ENCODE measurements at regions not wholly inside any gene's neighbourhood (a gene's known extent, or its start where the extent isn't known, plus 50 kb on each side); places are given as distances from the start of the nearest gene placed in this dataset.
A peak's percentile ranks its signal among the peaks of the same experiment; 100 is the strongest.
"Not testable (repeated sequence)": the region's sequence is repeated elsewhere in the genome, so short reads cannot be mapped to it uniquely, and the experiment has no call there.

DNA sequence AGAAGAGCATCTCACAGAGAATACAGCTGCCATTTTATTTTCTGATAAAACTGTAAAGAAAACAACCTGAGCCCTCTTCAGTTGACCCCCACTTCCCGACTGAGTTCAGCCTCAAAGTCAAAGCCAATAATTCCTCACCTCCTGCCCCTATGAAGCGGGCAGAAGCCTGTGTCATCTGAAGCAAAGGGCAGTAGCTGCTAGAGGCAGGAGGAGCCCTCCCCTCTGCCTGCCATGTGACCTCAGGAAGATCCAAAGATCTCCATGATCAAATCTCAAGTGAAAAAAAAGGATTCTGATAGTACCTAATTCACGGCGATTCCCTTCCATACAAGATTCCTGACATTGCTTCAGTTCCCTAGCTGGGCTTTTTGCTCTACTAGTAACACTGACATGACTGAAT is 223.1 kb upstream of the CAND1 start:
- no peak for DNase-seq

DNA sequence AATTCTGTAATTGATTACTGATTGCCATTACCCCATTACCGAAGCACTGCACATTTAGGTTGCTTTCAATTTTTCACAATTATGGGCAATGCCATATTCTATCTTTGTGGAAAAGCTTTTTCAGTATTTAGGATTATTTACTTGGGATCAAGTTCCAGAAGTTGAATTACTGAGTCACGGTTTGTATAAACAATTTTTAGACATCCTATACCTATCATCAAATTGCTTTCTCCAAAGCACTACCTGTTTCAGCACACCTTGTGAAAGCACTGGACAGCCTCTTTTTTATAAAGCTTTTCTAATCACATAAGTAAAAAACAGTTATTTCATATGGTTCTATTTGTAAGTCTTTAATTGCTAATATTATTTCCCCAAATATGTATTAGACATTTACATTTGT is 221.5 kb upstream of the CAND1 start:
- no peak for DNase-seq

DNA sequence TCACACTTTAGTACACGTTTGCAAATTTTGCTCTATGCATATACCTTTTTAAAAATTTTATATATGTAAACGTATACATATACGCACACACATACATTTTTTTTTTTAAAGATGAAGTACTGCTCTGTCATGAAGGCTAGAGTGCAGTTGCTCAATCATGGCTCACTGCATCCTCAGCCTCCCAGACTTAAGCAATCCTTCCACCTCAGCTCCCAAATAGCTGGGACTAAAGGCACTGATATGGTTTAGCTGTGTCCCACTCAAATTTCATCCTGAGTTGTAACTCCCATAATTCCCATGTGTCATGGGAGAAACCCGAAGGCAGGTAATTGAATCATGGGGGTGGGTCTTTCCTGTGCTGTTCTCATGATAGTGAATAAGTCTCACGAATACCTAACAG is 220.8 kb upstream of the CAND1 start:
- no peak for DNase-seq

DNA sequence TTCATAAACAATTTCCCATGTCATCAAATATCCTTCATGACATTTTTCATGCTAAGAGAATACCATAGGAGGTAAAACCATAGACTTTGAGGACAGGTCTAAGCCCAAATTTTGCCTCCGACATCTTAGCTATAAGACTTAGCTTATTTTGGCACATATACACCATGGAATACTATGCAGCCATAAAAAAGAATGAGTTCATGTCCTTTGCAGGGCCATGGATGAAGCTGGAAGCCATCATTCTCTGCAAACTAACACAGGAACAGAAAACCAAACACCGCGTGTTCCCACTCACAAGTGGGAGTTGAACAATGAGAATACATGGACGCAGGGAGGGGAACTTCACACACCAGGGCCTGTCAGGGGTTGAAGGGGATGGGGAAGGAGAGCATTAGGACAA is 220.0 kb upstream of the CAND1 start:
- not testable (repeated sequence) for DNase-seq

DNA sequence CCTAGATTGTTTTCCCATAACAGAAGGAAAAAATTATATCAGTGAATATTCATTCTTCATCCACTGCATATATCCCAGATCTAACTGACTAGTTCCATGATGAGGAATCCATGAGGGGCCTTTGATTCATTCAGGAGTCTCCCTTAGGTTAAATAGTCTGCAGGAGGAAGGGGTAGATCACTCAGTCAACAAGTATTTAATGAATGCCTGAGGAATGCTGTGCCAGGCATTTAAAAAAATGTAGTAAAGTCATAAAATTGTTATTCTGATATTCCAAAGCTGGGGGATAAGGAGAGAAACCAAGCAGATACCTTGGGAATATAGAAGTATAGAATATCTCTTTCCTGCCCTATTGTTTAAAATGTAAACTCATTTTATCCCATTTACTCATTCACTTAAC is 216.2 kb upstream of the CAND1 start:
- DNase-seq: peak; percentile 82

DNA sequence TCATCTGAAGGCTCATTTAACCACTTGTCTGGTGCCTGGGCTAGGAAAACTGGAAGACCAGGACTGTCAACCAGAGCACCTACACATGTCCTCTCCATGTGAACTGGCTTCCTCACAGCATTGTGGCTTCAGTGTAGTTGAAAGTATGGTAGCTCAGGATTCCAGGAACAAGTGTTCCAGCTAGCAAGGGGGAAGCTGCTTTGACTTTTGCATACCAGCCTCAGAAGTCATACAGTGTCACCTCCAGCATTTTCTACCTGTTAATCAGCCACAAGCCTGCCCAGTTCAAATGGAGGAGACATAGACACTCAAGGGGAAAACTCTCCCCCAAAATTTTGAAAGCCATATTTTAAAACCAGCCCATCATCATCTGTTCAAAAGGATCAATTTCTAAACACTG is 212.8 kb upstream of the CAND1 start:
- no peak for DNase-seq

DNA sequence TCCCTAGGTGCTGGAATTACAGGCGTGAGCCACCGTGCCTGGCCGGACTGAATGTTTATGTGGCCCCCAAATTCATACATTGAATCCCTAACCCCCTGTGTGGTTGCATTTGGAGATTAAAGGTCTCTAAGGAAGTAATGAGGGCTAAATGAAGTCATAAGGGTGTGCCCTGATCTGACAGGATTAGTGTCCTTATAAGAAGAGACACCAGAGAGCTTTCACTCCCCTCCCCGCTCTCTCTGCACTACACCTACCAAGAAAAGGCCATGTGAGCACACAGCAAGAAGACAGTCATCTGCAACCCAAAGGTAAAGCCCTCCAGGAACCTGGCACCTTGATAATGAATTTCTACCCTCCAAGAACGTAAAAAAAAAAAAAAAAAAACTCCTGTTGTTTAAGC is 212.1 kb upstream of the CAND1 start:
- no peak for DNase-seq

DNA sequence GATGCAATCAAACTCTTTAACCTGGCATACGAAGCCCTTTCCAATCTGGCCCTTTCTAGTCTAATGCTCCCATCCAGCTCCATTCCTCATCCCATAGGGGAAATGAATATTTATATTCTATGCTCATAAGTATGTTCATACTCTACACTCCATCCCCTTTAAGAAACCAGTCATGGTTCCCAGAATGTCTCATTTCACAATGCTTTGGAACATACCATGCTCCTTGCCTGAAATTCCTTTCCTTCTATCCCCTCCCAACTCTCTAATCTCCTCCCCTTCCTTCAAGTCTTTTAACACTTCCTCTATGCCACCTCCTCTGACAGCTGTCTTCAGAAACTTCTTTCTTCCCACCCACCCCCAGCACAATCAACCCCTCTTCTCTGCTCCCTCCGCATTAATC is 207.0 kb upstream of the CAND1 start:
- DNase-seq: no peak

DNA sequence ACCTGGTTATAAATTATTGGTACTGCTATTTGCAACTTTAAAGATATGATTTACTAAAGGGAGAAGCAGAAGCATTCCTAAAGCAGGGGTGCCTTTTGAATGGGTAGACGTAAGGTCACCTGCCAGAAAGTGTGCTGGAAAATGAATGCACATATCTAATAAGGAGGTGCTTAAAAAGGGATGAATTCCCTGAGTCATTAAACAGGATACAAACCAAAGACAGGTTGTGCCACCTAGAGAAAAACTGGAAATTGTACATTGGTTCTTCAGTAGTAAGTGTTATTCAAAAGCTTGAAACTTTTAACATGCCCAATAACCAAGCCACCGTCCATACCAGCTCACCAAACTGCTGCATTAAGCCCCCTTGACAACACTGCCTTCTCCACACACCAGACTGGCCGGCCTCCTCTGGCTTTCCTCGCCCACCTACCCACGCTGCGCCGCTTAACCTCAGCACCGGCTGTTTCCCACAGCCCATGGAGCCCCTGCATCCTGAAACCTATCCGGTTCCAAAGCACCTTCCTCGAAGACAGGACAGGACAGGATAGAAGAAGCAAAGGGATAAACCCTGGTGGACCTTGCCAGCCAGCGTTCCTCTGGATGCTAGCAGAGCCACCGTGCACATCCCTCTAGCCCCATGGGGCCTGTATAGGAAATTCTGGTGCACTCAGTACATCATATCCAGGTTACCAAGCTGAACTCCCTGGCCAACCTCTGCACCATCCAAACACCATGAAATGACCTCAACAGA is 201.5 kb upstream of the CAND1 start:
- no peak for DNase-seq

DNA sequence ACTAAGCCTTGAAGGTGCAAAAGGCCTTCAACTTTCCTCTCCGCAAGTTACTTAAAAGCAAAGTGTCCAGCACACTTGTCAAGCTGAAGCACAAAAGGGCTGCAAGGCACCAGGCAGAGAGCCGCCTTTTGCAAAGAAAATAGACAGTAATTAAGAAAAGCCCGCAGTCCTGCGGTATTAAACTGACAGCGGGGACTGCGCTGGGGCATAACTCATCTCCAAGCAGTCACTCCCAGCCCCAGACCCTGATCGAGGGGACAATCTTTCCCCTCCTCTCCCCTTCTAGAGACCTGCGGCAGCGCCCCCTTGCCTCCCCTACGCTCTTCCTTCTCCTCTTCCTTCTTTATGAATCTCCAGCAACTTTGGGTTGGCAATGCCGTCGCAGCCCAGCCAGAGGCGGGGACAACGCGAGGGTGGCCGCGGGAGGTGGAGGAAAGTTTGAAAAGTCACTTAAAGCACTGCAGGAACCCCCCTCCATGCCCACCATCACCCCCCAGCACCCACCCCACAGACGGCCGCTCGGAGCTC is 200.9 kb upstream of the CAND1 start:
- peak; percentile 12 for DNase-seq

DNA sequence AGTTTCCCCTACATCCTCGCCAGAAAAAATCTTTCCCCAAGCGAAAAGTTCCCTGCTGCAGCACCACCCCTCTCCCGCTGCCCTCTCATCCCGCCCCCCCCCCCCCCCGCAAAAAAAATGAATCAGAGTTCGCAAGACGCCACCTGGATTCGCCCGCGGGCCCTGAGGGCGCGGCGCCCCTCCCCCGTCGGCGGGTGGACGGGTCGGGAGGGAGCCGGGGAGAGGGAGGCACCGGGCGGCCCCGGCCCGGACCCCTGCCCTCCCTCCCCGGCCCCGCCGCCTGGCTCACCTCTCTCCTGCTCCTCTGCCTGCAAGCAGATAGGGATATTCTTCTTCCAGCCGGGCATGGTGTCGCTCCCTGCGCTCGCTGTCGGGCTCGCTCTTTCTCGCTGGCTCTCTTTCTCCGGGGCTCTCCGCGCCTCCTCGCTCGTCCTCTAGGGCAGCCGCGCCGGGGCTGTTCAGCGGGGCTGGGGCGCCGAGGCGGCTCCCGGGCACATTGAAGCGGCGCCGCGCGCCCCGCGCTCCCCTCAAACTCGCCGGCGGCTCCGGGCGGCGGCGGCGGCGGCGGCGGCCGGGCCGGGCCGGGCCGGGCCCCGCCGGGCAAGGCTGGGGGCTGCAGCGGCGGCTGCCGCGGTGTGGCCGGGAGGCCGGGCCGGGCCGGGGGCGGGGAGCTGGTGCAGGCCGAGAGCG is 200.3 kb upstream of the CAND1 start:
- peak; percentile 59 for DNase-seq

DNA sequence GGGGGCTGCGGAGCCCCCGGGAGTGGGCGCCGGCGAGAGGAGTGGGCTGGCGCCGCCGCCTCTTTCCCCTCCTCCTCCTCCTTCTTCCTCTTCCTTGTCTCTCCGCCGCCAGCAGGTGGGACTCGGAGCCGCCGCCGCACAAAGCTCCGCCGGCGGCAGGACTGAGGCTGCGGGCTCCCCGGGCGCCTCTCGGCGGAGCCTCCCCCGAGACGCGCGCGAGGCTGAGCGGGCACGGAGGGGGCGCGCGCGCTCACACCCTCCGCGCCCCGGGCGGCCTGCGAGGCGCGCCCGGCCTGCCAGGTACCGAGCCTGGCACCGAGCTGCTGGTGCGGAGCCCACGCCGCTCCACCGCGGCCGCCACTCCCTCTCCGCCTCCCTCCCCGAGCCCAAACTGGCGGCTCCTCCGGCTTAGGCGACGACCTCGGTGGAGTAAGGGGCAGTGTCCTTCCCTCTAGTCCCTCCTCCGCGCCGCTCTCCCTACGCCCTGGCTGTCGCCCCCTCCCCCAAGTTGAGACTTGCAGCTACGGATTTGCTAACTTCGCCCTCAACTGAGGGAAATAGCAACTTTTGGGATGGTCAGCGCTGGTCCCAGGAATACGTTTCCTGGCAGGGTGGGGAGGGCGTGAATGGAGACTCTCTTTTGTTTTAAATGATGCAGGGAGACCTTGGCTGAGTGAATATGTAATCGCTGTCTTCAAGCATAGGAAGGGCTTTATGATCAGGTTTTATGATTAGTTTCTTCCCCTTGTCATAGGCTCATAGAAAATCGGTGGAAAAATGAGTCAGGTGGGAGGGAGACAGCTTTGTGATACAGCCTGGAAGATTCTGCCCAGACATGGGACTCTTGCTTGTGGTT is 199.5 kb upstream of the CAND1 start:
- peak; percentile 42 for DNase-seq

DNA sequence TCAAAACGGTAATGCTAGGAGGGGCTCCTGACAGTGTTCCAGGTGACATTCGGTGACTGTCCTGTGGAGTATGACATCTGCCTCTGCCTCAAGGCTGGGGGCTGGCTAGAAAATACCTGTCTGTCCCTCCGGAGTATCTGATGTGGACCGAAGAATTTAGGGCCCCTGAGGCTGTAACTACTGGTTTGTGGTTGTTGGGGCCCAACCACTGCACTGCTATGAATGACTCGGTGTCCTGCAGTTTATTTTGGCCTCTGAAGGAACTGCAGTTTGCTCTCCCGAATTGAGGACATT is 198.9 kb upstream of the CAND1 start:
- DNase-seq: no peak

DNA sequence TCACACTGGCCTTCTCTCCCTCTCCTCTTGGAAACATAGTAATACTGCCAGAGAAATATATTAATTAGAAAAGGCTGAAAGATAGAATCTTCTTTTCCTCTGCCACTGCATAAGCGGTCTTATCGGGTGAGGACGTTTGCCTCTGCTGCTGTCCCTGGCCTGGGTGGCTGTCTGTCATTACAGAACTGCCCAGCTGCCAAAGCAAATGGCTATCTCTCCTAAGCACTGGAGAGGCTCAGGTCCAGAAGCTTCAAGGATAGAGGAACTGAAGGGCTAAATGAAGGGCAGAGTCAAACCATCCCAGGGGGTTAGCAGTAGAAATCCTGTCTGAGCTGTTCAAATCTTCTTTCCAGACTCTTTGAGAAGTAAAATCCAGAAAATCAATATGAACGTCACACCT is 198.6 kb upstream of the CAND1 start:
- no peak for DNase-seq

DNA sequence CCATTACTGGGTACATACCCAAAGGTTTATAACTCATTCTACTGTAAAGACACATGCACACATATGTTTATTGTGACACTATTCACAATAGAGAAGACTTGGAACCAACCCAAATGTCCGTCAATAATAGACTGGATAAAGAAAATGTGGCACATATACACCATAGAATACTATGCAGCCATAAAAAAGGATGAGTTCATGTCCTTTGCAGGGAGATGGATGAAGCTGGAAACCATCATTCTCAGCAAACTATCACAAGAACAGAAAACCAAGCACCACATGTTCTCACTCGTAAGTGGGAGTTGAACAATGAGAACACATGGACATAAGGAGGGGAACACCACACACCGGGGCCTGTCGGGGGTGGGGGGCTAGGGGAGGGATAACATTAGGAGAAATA is 196.9 kb upstream of the CAND1 start:
- DNase-seq: not testable (repeated sequence)

DNA sequence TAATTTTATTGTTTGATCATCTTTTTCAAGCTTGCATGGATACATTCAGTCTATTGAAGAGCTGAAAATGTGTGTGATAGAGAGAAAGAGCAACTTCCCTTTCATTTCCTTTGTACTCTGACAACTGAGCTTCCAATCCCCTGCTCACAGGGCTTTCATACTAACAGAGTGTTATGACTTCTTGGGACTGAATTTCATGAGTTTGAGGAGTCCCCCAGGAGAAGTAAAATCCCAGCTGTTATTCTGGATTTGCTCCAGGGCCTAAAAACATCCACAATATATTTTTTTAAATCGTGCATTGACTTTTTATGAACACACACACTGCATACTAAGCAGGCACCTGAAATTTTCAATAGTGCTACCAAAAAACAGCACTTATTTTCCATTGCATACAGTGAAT is 195.8 kb upstream of the CAND1 start:
- DNase-seq: no peak

DNA sequence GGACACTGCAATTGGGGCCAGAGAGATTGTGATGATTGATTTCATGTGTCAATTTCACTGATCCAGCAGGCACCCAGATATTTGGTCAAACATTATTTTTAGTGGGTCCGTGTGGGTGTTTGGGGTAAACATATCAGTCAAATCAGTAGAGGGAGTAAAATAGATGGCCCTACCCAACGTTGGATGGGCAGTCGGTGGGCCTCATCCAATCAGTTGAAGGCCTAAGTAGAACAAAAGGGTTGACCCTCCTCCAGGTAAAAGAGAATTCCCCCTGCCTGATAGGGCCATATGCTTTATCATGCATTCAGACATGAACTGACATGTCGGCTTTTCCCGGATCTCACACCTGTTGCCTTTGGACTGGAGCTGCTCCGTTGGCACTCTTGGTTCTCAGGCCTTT is 195.1 kb upstream of the CAND1 start:
- DNase-seq: no peak

DNA sequence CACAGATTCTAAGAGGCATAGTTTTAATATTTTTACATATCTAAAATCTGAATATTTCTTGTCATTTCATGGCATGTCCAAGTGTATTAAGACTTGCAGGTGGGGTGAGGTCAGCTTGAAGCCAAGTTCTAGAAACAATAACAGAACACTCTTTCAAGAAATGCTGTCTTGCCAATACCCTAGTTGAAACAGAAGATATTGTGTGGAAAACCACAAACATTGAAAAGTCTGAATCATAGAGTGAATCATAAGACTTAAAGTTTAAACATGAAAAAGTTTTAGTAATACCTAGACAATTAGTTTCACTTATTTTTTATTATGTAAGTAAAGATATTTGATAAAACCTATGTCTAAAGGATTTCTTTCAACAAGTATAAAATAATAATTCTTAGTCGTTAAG is 191.5 kb upstream of the CAND1 start:
- peak; percentile 20 for DNase-seq

DNA sequence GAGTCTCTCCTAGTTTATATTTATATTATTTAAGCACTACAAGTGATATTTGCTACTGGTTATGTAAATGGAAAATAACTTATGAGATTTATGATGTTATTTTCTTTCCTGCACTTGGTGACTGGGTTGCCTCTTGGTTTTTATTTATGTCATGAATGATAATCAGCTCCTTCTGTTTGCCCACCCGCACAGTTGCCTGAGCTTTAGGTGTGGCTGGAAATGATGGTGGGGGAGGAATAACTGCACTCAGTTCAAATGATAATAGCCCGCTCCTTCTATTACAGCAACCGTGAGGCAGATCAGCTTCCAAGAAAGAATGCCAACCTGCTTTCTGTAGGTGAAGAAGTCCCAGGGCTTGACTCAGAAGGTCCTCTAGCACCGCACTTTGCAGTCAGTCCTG is 190.2 kb upstream of the CAND1 start:
- no peak for DNase-seq

DNA sequence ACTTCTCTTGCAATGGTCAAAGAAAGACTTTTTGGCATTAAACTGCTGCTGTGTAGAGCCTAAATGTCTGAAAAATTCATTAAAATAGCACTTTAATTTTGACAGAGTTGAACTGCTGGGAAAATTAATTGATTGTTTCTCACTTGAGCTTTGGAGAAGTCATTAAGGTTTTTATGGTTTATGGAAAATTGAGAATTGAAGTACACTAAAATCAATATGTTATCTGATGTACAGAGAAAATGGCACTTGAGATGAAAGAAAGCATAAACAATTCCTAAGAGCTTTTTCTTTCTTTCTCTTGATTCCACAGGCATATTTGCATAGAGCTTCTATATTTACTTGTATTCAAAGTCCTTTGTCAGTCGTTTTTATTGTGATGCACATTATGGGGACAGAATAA is 188.5 kb upstream of the CAND1 start:
- no peak for DNase-seq

DNA sequence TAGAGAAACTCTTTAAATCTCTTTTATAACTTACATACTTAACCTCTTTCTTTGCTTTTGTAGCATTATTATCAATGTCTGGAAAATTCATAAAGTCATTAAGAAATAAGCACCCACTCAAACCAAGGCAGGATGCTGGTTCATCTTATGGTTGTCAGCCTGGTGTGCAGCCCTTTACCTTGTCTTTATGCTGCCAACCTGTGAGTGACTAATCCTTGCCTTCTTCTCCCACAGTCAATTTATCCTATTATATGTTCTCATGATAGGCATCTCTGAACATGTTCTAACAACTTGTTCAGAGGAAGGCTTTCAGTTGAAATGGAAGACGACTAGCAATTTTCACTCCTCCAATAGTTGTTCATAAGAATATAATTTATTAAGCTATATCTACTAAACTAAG is 186.9 kb upstream of the CAND1 start:
- DNase-seq: no peak

DNA sequence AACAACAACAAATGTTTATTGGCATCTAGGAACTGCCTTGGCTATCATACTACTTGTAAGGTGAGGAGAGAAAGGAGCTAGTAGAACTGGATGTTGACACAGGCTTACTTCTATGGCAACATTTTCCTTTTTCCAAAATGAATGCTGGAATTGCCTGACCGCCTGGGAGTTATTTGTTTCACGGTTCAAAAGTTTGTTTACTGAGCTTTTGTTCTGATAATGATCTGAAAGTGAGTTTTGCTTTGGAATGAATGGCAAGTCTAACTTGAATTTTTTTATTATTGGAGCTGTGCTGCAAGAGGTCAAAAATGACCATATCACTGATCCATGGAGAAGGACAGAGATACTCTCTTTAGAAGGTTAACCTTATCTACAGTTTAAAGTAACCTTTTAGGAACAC is 183.5 kb upstream of the CAND1 start:
- DNase-seq: no peak

DNA sequence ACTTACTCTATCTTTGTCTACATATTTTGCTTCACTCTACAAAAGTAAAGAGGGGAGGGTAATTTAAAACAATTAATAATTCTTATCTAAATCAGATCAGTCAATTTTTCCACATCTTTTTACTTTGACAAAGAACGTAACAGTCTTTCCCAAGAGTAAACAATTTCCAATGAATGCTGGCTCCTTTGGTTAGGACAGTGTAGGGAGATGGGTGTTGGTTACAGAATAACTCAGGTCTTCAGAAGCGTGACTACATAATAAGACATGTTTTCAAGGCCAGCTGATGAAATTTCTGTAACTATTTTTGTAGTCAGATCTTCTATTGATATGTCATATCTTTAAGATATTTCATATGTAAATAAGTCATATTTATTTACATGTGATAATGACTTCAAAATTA is 183.0 kb upstream of the CAND1 start:
- no peak for DNase-seq
